ENCODE measurements at regions not wholly inside any gene's neighbourhood (a gene's known extent, or its start where the extent isn't known, plus 50 kb on each side); places are given as distances from the start of the nearest gene placed in this dataset.

GRCh38 chr1:113320972-113321680, 69.2 kb upstream of the MAGI3 start:
- Histone ChIP-seq H3F3A (ENCODE audit: insufficient read depth, low read length) (no peaks in the 10 kb centered on the region), H3K9me2 (ENCODE audit: low read depth, low read length) (no peaks in the 10 kb centered on the region), H3K27ac (ENCODE audit: low read depth, low read length, poor library complexity, severe bottlenecking) (no peak overlapping the region), H3K4me3 (ENCODE audit: low read depth, low read length, poor library complexity, severe bottlenecking) (no peak overlapping the region), H3K36me3 (ENCODE audit: insufficient read depth, low read length) (no peaks in the 10 kb centered on the region), H3K9ac (ENCODE audit: low read length) (no peak overlapping the region), H3K4me2 (ENCODE audit: low read length) (no peak overlapping the region), H3K79me2 (ENCODE audit: insufficient read depth, low read length) (no peaks in the 10 kb centered on the region), H3K9me3 (ENCODE audit: low read length) (no peaks in the 10 kb centered on the region), H3K27me3 (ENCODE audit: insufficient read depth, low read length) (no peaks in the 10 kb centered on the region), H4K20me1 (ENCODE audit: insufficient read depth, low read length) (no peaks in the 10 kb centered on the region), H2AFZ (ENCODE audit: low read length) (no peak overlapping the region), H3K4me1 (ENCODE audit: insufficient read depth, low read length, severe bottlenecking) (no peaks in the 10 kb centered on the region)
- no peak for TF ChIP-seq EZH2 (IDR thresholded peaks at IDR 0.05; ENCODE audit: borderline replicate concordance, low read length)
- TF ChIP-seq CTCF (IDR thresholded peaks at IDR 0.05; ENCODE audit: low read length) = no peak

GRCh38 chr1:113321771-113322387, 68.4 kb upstream of the MAGI3 start:
- H2AFZ ChIP-seq (ENCODE audit: low read length) = no peak overlapping the region
- no peak overlapping the region for H3K27ac ChIP-seq (ENCODE audit: low read depth, low read length, poor library complexity, severe bottlenecking)
- no peaks in the 10 kb centered on the region for H3K9me2 ChIP-seq (ENCODE audit: low read depth, low read length)
- no peaks in the 10 kb centered on the region for H3K4me1 ChIP-seq (ENCODE audit: insufficient read depth, low read length, severe bottlenecking)
- no peak for TF ChIP-seq EZH2 (IDR thresholded peaks at IDR 0.05; ENCODE audit: borderline replicate concordance, low read length)
- TF ChIP-seq CTCF (IDR thresholded peaks at IDR 0.05; ENCODE audit: low read length) = no peak
- H3K9ac ChIP-seq (ENCODE audit: low read length) = no peak overlapping the region
- no peaks in the 10 kb centered on the region for H3K27me3 ChIP-seq (ENCODE audit: insufficient read depth, low read length)
- H3K4me2 ChIP-seq (ENCODE audit: low read length) = no peak overlapping the region
- no peaks in the 10 kb centered on the region for H4K20me1 ChIP-seq (ENCODE audit: insufficient read depth, low read length)
- H3K9me3 ChIP-seq (ENCODE audit: low read length) = no peaks in the 10 kb centered on the region
- H3F3A ChIP-seq (ENCODE audit: insufficient read depth, low read length) = no peaks in the 10 kb centered on the region
- H3K36me3 ChIP-seq (ENCODE audit: insufficient read depth, low read length) = no peaks in the 10 kb centered on the region
- H3K79me2 ChIP-seq (ENCODE audit: insufficient read depth, low read length) = no peaks in the 10 kb centered on the region
- H3K4me3 ChIP-seq (ENCODE audit: low read depth, low read length, poor library complexity, severe bottlenecking) = no peak overlapping the region

GRCh38 chr1:113322439-113322838, 67.9 kb upstream of the MAGI3 start:
- Histone ChIP-seq H3K9me2 (ENCODE audit: low read depth, low read length) (no peaks in the 10 kb centered on the region), H3K79me2 (ENCODE audit: insufficient read depth, low read length) (no peaks in the 10 kb centered on the region), H3K27me3 (ENCODE audit: insufficient read depth, low read length) (no peaks in the 10 kb centered on the region), H3K4me3 (ENCODE audit: low read depth, low read length, poor library complexity, severe bottlenecking) (no peak overlapping the region), H4K20me1 (ENCODE audit: insufficient read depth, low read length) (no peaks in the 10 kb centered on the region), H3K27ac (ENCODE audit: low read depth, low read length, poor library complexity, severe bottlenecking) (no peak overlapping the region), H3F3A (ENCODE audit: insufficient read depth, low read length) (no peaks in the 10 kb centered on the region), H3K36me3 (ENCODE audit: insufficient read depth, low read length) (no peaks in the 10 kb centered on the region), H3K4me1 (ENCODE audit: insufficient read depth, low read length, severe bottlenecking) (no peaks in the 10 kb centered on the region), H3K9me3 (ENCODE audit: low read length) (no peaks in the 10 kb centered on the region), H2AFZ (ENCODE audit: low read length) (no peak overlapping the region), H3K9ac (ENCODE audit: low read length) (no peak overlapping the region), H3K4me2 (ENCODE audit: low read length) (no peak overlapping the region)
- TF ChIP-seq EZH2 (IDR thresholded peaks at IDR 0.05; ENCODE audit: borderline replicate concordance, low read length) (no peak), CTCF (IDR thresholded peaks at IDR 0.05; ENCODE audit: low read length) (no peak)

All from OCI-LY1 (cell line).